ENCODE measurements at regions not wholly inside any gene's neighbourhood (a gene's known extent, or its start where the extent isn't known, plus 50 kb on each side); places are given as distances from the start of the nearest gene placed in this dataset.

- H3K9me3 Mint-ChIP-seq, result peaks cover 7% of the 10 kb centered on the region
- no peak for ATAC-seq (ENCODE audit: low read depth)
- no peak overlapping the region for H3K4me3 Mint-ChIP-seq
- peaks cover 6% of the 10 kb centered on the region for H3K27me3 Mint-ChIP-seq
- H3K27ac Mint-ChIP-seq, result no peak overlapping the region
- H3K4me1 Mint-ChIP-seq, result no peaks in the 10 kb centered on the region
- no peaks in the 10 kb centered on the region for H3K36me3 Mint-ChIP-seq
- no peak for DNase-seq (ENCODE audit: low spot score in 2 of 2)
Measured at GRCh38 chr7:98565103-98565502, 52.0 kb upstream of the NPTX2 start.

- H3K27ac Mint-ChIP-seq, result no peak overlapping the region
- ATAC-seq (ENCODE audit: low read depth), result no peak
Measured at GRCh38 chr7:98562871-98563495, 54.1 kb upstream of the NPTX2 start.

GRCh38 chr7:98562381-98562823 lies 54.7 kb upstream of the NPTX2 start:
- H3K27me3 Mint-ChIP-seq, result peaks cover 6% of the 10 kb centered on the region
- ATAC-seq (ENCODE audit: low read depth) (no peak), DNase-seq (ENCODE audit: low spot score in 2 of 2) (no peak)
- H3K36me3 Mint-ChIP-seq, result no peaks in the 10 kb centered on the region
- H3K27ac Mint-ChIP-seq, result no peak overlapping the region
- peaks cover 13% of the 10 kb centered on the region for H3K9me3 Mint-ChIP-seq
- no peaks in the 10 kb centered on the region for H3K4me1 Mint-ChIP-seq
- H3K4me3 Mint-ChIP-seq, result no peak overlapping the region

More at GRCh38 chr7:98562871-98563495, 54.1 kb upstream of the NPTX2 start:
- H3K4me3 Mint-ChIP-seq, result no peak overlapping the region
- no peaks in the 10 kb centered on the region for H3K36me3 Mint-ChIP-seq
- no peak for DNase-seq (ENCODE audit: low spot score in 2 of 2)
- peaks cover 13% of the 10 kb centered on the region for H3K9me3 Mint-ChIP-seq
- no peaks in the 10 kb centered on the region for H3K4me1 Mint-ChIP-seq
- peaks cover 6% of the 10 kb centered on the region for H3K27me3 Mint-ChIP-seq

GRCh38 chr7:98559958-98560357 lies 57.1 kb upstream of the NPTX2 start:
- H3K4me3 Mint-ChIP-seq, result no peak overlapping the region
- no peak for ATAC-seq (ENCODE audit: low read depth)
- DNase-seq (ENCODE audit: low spot score in 2 of 2), result no peak
- no peak overlapping the region for H3K27ac Mint-ChIP-seq
- no peaks in the 10 kb centered on the region for H3K4me1 Mint-ChIP-seq
- H3K36me3 Mint-ChIP-seq, result no peaks in the 10 kb centered on the region
- H3K27me3 Mint-ChIP-seq, result peaks cover 4% of the 10 kb centered on the region
- H3K9me3 Mint-ChIP-seq, result peaks cover 15% of the 10 kb centered on the region

GRCh38 chr7:98559219-98559618 lies 57.9 kb upstream of the NPTX2 start:
- Mint-ChIP-seq H3K27ac (no peak overlapping the region), H3K4me3 (no peak overlapping the region), H3K9me3 (peaks cover 12% of the 10 kb centered on the region), H3K27me3 (peaks cover 4% of the 10 kb centered on the region), H3K36me3 (no peaks in the 10 kb centered on the region), H3K4me1 (no peaks in the 10 kb centered on the region)
- DNase-seq (ENCODE audit: low spot score in 2 of 2), result no peak
- no peak for ATAC-seq (ENCODE audit: low read depth)

GRCh38 chr7:98557538-98558031 lies 59.5 kb upstream of the NPTX2 start:
- Mint-ChIP-seq H3K9me3 (peaks cover 12% of the 10 kb centered on the region), H3K4me3 (no peak overlapping the region), H3K4me1 (no peaks in the 10 kb centered on the region), H3K27ac (no peak overlapping the region), H3K36me3 (no peaks in the 10 kb centered on the region), H3K27me3 (peaks cover 2% of the 10 kb centered on the region)
- DNase-seq (ENCODE audit: low spot score in 2 of 2) (no peak), ATAC-seq (ENCODE audit: low read depth) (no peak)

GRCh38 chr7:98556288-98556687 lies 60.8 kb upstream of the NPTX2 start:
- no peak overlapping the region for H3K27ac Mint-ChIP-seq
- ATAC-seq (ENCODE audit: low read depth), result no peak
- DNase-seq (ENCODE audit: low spot score in 2 of 2), result no peak
- no peaks in the 10 kb centered on the region for H3K36me3 Mint-ChIP-seq
- H3K27me3 Mint-ChIP-seq, result peaks cover 2% of the 10 kb centered on the region
- H3K4me3 Mint-ChIP-seq, result no peak overlapping the region
- no peaks in the 10 kb centered on the region for H3K4me1 Mint-ChIP-seq
- H3K9me3 Mint-ChIP-seq, result peaks cover 21% of the 10 kb centered on the region

- no peak for DNase-seq (ENCODE audit: low spot score in 2 of 2)
- Mint-ChIP-seq H3K36me3 (no peaks in the 10 kb centered on the region), H3K9me3 (peaks cover 17% of the 10 kb centered on the region), H3K27ac (no peak overlapping the region), H3K27me3 (peaks cover 2% of the 10 kb centered on the region), H3K4me1 (no peaks in the 10 kb centered on the region), H3K4me3 (no peak overlapping the region)
- no peak for ATAC-seq (ENCODE audit: low read depth)
Measured at GRCh38 chr7:98555403-98555802, 61.7 kb upstream of the NPTX2 start.

GRCh38 chr7:98553666-98554065 lies 63.4 kb upstream of the NPTX2 start:
- no peaks in the 10 kb centered on the region for H3K4me1 Mint-ChIP-seq
- H3K27ac Mint-ChIP-seq, result no peak overlapping the region
- H3K27me3 Mint-ChIP-seq, result peaks cover 5% of the 10 kb centered on the region
- no peak overlapping the region for H3K4me3 Mint-ChIP-seq
- DNase-seq (ENCODE audit: low spot score in 2 of 2) (no peak), ATAC-seq (ENCODE audit: low read depth) (no peak)
- peaks cover 11% of the 10 kb centered on the region for H3K9me3 Mint-ChIP-seq
- no peaks in the 10 kb centered on the region for H3K36me3 Mint-ChIP-seq

- peaks cover 19% of the 10 kb centered on the region for H3K9me3 Mint-ChIP-seq
- H3K27me3 Mint-ChIP-seq, result peaks cover 13% of the 10 kb centered on the region
- ATAC-seq (ENCODE audit: low read depth) (no peak), DNase-seq (ENCODE audit: low spot score in 2 of 2) (no peak)
- no peak overlapping the region for H3K4me3 Mint-ChIP-seq
- no peak overlapping the region for H3K27ac Mint-ChIP-seq
- H3K36me3 Mint-ChIP-seq, result no peaks in the 10 kb centered on the region
- H3K4me1 Mint-ChIP-seq, result no peaks in the 10 kb centered on the region
Measured at GRCh38 chr7:98551611-98552273, 65.3 kb upstream of the NPTX2 start.

GRCh38 chr7:98548971-98549370 lies 68.1 kb upstream of the NPTX2 start:
- Mint-ChIP-seq H3K4me3 (no peak overlapping the region), H3K9me3 (peaks cover 17% of the 10 kb centered on the region), H3K4me1 (no peaks in the 10 kb centered on the region), H3K36me3 (no peaks in the 10 kb centered on the region), H3K27me3 (peaks cover 11% of the 10 kb centered on the region), H3K27ac (no peak overlapping the region)
- DNase-seq (ENCODE audit: low spot score in 2 of 2) (no peak), ATAC-seq (ENCODE audit: low read depth) (no peak)

- Mint-ChIP-seq H3K36me3 (no peaks in the 10 kb centered on the region), H3K27me3 (peaks cover 11% of the 10 kb centered on the region), H3K27ac (no peak overlapping the region), H3K4me1 (no peaks in the 10 kb centered on the region), H3K9me3 (peaks cover 17% of the 10 kb centered on the region), H3K4me3 (no peak overlapping the region)
- no peak for ATAC-seq (ENCODE audit: low read depth)
- DNase-seq (ENCODE audit: low spot score in 2 of 2), result no peak
Measured at GRCh38 chr7:98548370-98548769, 68.7 kb upstream of the NPTX2 start.

GRCh38 chr7:98541101-98541500 lies 76.0 kb upstream of the NPTX2 start:
- Mint-ChIP-seq H3K4me1 (no peaks in the 10 kb centered on the region), H3K27me3 (peaks cover 5% of the 10 kb centered on the region), H3K9me3 (peaks cover 3% of the 10 kb centered on the region), H3K27ac (no peak overlapping the region), H3K36me3 (no peaks in the 10 kb centered on the region), H3K4me3 (no peak overlapping the region)
- DNase-seq (ENCODE audit: low spot score in 2 of 2), result no peak
- no peak for ATAC-seq (ENCODE audit: low read depth)

GRCh38 chr7:98539865-98540264 lies 77.2 kb upstream of the NPTX2 start:
- H3K27me3 Mint-ChIP-seq, result peaks cover 9% of the 10 kb centered on the region
- H3K4me1 Mint-ChIP-seq, result no peaks in the 10 kb centered on the region
- peaks cover 8% of the 10 kb centered on the region for H3K9me3 Mint-ChIP-seq
- H3K36me3 Mint-ChIP-seq, result no peaks in the 10 kb centered on the region
- H3K4me3 Mint-ChIP-seq, result no peak overlapping the region
- no peak overlapping the region for H3K27ac Mint-ChIP-seq
- ATAC-seq (ENCODE audit: low read depth) (no peak), DNase-seq (ENCODE audit: low spot score in 2 of 2) (no peak)

GRCh38 chr7:98536803-98537202 lies 80.3 kb upstream of the NPTX2 start:
- ATAC-seq (ENCODE audit: low read depth) (no peak), DNase-seq (ENCODE audit: low spot score in 2 of 2) (no peak)
- H3K4me1 Mint-ChIP-seq, result no peaks in the 10 kb centered on the region
- peaks cover 9% of the 10 kb centered on the region for H3K27me3 Mint-ChIP-seq
- no peaks in the 10 kb centered on the region for H3K36me3 Mint-ChIP-seq
- no peak overlapping the region for H3K27ac Mint-ChIP-seq
- H3K4me3 Mint-ChIP-seq, result no peak overlapping the region
- H3K9me3 Mint-ChIP-seq, result peaks cover 10% of the 10 kb centered on the region
